ENCODE measurements at regions not wholly inside any gene's neighbourhood (a gene's known extent, or its start where the extent isn't known, plus 50 kb on each side); places are given as distances from the start of the nearest gene placed in this dataset.

DNA sequence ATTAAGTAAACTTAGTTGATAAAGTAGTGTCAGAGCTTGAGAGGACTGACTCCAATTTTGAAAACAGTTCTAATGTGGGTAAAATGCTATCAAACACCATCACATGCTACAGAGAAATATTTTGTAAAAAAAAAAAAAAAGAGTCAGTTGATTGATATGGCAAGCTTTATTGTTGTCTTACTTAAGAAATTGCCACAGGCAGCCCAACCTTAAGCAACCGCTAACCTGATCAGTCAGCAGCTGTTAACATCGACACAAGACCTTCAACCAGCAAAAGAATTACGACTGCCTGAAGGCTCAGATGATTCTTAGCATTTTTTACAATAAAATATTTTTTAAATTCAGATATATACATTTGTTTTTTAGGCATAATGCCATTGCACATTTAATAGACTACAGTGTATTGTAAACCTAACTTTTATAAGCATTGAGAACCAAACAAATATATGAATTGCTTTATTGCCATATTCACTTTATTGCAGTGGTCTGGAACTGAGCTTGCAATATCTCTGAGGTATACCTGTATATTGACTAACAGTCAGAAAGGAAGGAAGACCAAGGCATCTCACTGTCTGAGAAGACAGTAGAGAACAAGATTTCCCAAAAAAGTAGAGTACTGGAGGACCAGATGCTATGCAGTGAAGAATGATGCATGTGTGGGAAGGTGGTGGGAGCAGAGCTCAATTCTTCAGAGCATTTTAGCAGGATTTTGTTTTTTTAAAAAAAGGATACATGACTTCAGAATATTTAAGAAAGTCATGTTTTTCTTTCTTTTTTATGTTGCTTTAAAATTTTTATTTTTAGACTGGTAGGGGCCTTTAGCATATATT, 973.8 kb upstream of the GYPC start:
- H3K27me3 ChIP-seq (ENCODE audit: control insufficient read depth, insufficient read depth, low read length), result no peaks in the 10 kb centered on the region
- DNase-seq (no peak), FAIRE-seq (no peak)
- no peaks in the 10 kb centered on the region for H3K9me3 ChIP-seq (ENCODE audit: control insufficient read depth in 2 of 3, insufficient read depth in 1 of 3, low read length in 3 of 3)
- H3K4me3 ChIP-seq (ENCODE audit: low read length in 3 of 3), result no peak overlapping the region
- TF ChIP-seq, protein P1, sequence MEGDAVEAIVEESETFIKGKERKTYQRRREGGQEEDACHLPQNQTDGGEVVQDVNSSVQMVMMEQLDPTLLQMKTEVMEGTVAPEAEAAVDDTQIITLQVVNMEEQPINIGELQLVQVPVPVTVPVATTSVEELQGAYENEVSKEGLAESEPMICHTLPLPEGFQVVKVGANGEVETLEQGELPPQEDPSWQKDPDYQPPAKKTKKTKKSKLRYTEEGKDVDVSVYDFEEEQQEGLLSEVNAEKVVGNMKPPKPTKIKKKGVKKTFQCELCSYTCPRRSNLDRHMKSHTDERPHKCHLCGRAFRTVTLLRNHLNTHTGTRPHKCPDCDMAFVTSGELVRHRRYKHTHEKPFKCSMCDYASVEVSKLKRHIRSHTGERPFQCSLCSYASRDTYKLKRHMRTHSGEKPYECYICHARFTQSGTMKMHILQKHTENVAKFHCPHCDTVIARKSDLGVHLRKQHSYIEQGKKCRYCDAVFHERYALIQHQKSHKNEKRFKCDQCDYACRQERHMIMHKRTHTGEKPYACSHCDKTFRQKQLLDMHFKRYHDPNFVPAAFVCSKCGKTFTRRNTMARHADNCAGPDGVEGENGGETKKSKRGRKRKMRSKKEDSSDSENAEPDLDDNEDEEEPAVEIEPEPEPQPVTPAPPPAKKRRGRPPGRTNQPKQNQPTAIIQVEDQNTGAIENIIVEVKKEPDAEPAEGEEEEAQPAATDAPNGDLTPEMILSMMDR (IDR thresholded peaks at IDR 0.05; ENCODE audit: borderline replicate concordance, extremely low read depth, insufficient read depth), result no peak
- intact Hi-C loops (cut with DNase I), result no loop called here
- H3K4me1 ChIP-seq (ENCODE audit: control insufficient read depth in 2 of 3, insufficient read depth in 2 of 3, low read depth in 1 of 3, low read length in 3 of 3), result no peaks in the 10 kb centered on the region
- no peak overlapping the region for H3K27ac ChIP-seq (ENCODE audit: low read depth in 2 of 2, low read length in 2 of 2)
- no peaks in the 10 kb centered on the region for H3K36me3 ChIP-seq (ENCODE audit: control insufficient read depth in 2 of 3, insufficient read depth in 3 of 3, low read length in 3 of 3)
- no peak overlapping the region for H3K9ac ChIP-seq (ENCODE audit: low read length in 3 of 3)

- TF ChIP-seq, protein P1 (IDR thresholded peaks at IDR 0.05; ENCODE audit: borderline replicate concordance, extremely low read depth, insufficient read depth), result no peak
- Histone ChIP-seq H3K9me3 (ENCODE audit: control insufficient read depth in 2 of 3, insufficient read depth in 1 of 3, low read length in 3 of 3) (no peaks in the 10 kb centered on the region), H3K27me3 (ENCODE audit: control insufficient read depth, insufficient read depth, low read length) (no peaks in the 10 kb centered on the region), H3K4me3 (ENCODE audit: low read length in 3 of 3) (no peak overlapping the region), H3K4me1 (ENCODE audit: control insufficient read depth in 2 of 3, insufficient read depth in 2 of 3, low read depth in 1 of 3, low read length in 3 of 3) (no peaks in the 10 kb centered on the region), H3K27ac (ENCODE audit: low read depth in 2 of 2, low read length in 2 of 2) (no peak overlapping the region), H3K9ac (ENCODE audit: low read length in 3 of 3) (no peak overlapping the region), H3K36me3 (ENCODE audit: control insufficient read depth in 2 of 3, insufficient read depth in 3 of 3, low read length in 3 of 3) (no peaks in the 10 kb centered on the region)
- intact Hi-C loops (cut with DNase I), result no loop called here
- FAIRE-seq, result no peak
- DNase-seq, result no peak
These were observed 971.7 kb upstream of the GYPC start for GRCh38 chr2:125684256-125684655.

- intact Hi-C loops (cut with DNase I), result no loop called here
- H3K9ac ChIP-seq (ENCODE audit: low read length in 3 of 3), result no peak overlapping the region
- DNase-seq (no peak), FAIRE-seq (no peak)
- H3K36me3 ChIP-seq (ENCODE audit: control insufficient read depth in 2 of 3, insufficient read depth in 3 of 3, low read length in 3 of 3), result no peaks in the 10 kb centered on the region
- no peak overlapping the region for H3K4me3 ChIP-seq (ENCODE audit: low read length in 3 of 3)
- no peaks in the 10 kb centered on the region for H3K4me1 ChIP-seq (ENCODE audit: control insufficient read depth in 2 of 3, insufficient read depth in 2 of 3, low read depth in 1 of 3, low read length in 3 of 3)
- TF ChIP-seq, protein P1 (IDR thresholded peaks at IDR 0.05; ENCODE audit: borderline replicate concordance, extremely low read depth, insufficient read depth), result no peak
- H3K27ac ChIP-seq (ENCODE audit: low read depth in 2 of 2, low read length in 2 of 2), result no peak overlapping the region
- H3K27me3 ChIP-seq (ENCODE audit: control insufficient read depth, insufficient read depth, low read length), result no peaks in the 10 kb centered on the region
- H3K9me3 ChIP-seq (ENCODE audit: control insufficient read depth in 2 of 3, insufficient read depth in 1 of 3, low read length in 3 of 3), result no peaks in the 10 kb centered on the region
These were observed 971.0 kb upstream of the GYPC start for GRCh38 chr2:125684932-125685331.
